ENCODE measurements at regions not wholly inside any gene's neighbourhood (a gene's known extent, or its start where the extent isn't known, plus 50 kb on each side); places are given as distances from the start of the nearest gene placed in this dataset.

DNA sequence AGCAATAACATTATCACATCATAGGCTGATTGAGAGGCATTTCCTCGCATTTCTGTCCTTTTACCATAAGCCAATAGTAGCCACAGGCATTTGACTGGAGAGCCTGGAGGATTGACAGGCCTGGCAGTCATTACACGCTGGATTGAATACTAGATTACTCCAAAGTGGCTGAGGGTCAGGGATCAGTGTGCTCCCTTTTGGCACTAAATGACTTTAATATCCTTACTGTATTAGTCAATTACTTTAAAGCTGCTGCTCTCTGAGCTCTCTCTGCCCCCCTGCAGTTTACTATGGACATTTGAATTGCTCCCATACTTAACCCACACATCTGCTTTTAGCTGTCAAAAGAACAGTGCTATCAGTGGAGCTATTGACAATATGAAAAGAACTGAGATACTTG lies 302.0 kb downstream of the TFEC start:
- TF ChIP-seq CTCF (conservative IDR thresholded peaks at IDR 0.05), result no peak
- no peak for TF ChIP-seq EZH2 (IDR thresholded peaks at IDR 0.05; ENCODE audit: low read depth)
- no peak overlapping the region for H3K27ac ChIP-seq
- no peaks in the 10 kb centered on the region for H3K79me2 ChIP-seq (ENCODE audit: low read depth)
- H3K9me2 ChIP-seq (ENCODE audit: insufficient read depth), result no peaks in the 10 kb centered on the region; the same call in 1 of the 2 replicates
- H3K4me3 ChIP-seq, result no peak overlapping the region
- H4K20me1 ChIP-seq (ENCODE audit: insufficient read depth), result no peaks in the 10 kb centered on the region
- no peak for DNase-seq
- intact Hi-C loops (cut with micrococcal nuclease; ENCODE audit: unreplicated experiment), result no loop called here
- H3K4me1 ChIP-seq (replicated peaks; ENCODE audit: insufficient read depth), result no peaks in the 10 kb centered on the region
- CTCF ChIA-PET, result no interaction called here
- H3K36me3 ChIP-seq (ENCODE audit: low read depth), result no peaks in the 10 kb centered on the region
- no peaks in the 10 kb centered on the region for H3F3A ChIP-seq (ENCODE audit: insufficient read depth, low read depth)
- POLR2A ChIA-PET (ENCODE audit: unreplicated experiment), result no interaction called here
- no peak overlapping the region for H2AFZ ChIP-seq
- H3K27me3 ChIP-seq (ENCODE audit: insufficient read depth, low read depth), result no peaks in the 10 kb centered on the region
- no peak overlapping the region for H3K4me2 ChIP-seq
- H3K9me3 ChIP-seq (ENCODE audit: insufficient read depth, low read depth), result no peaks in the 10 kb centered on the region
- BruUV-seq (replicated peaks), result no TSS peak

GRCh38 chr7:115724400-115725056 lies 306.0 kb downstream of the TFEC start:
- CTCF ChIA-PET, result interaction anchor here (0.6 kb wide), 1 partner anchor 148 kb away, joined by 16 read pairs; no protein-coding TSS in a partner anchor
- Histone ChIP-seq H3K27ac (no peak overlapping the region), H3K27me3 (ENCODE audit: insufficient read depth, low read depth) (no peaks in the 10 kb centered on the region), H3K36me3 (ENCODE audit: low read depth) (no peaks in the 10 kb centered on the region), H2AFZ (no peak overlapping the region), H3K9me2 (ENCODE audit: insufficient read depth) (no peaks in the 10 kb centered on the region; the same call in 1 of the 2 replicates), H3K9me3 (ENCODE audit: insufficient read depth, low read depth) (no peaks in the 10 kb centered on the region), H3K4me3 (no peak overlapping the region), H3K4me2 (no peak overlapping the region), H3K4me1 (replicated peaks; ENCODE audit: insufficient read depth) (no peaks in the 10 kb centered on the region), H3K79me2 (ENCODE audit: low read depth) (no peaks in the 10 kb centered on the region), H4K20me1 (ENCODE audit: insufficient read depth) (no peaks in the 10 kb centered on the region), H3F3A (ENCODE audit: insufficient read depth, low read depth) (no peaks in the 10 kb centered on the region)
- intact Hi-C loops (cut with micrococcal nuclease; ENCODE audit: unreplicated experiment), result no loop called here
- no peak for TF ChIP-seq CTCF (conservative IDR thresholded peaks at IDR 0.05)
- POLR2A ChIA-PET (ENCODE audit: unreplicated experiment), result no interaction called here
- no TSS peak for BruUV-seq (replicated peaks)
- DNase-seq, result peak in 1 of 2 experiments; percentile 10

- Histone ChIP-seq H3K9me2 (ENCODE audit: insufficient read depth) (no peaks in the 10 kb centered on the region; the same call in 1 of the 2 replicates), H3K36me3 (ENCODE audit: low read depth) (no peaks in the 10 kb centered on the region), H3F3A (ENCODE audit: insufficient read depth, low read depth) (no peaks in the 10 kb centered on the region), H3K4me2 (no peak overlapping the region), H3K27me3 (ENCODE audit: insufficient read depth, low read depth) (no peaks in the 10 kb centered on the region), H3K4me3 (no peak overlapping the region), H4K20me1 (ENCODE audit: insufficient read depth) (no peaks in the 10 kb centered on the region), H3K4me1 (replicated peaks; ENCODE audit: insufficient read depth) (no peaks in the 10 kb centered on the region), H3K27ac (no peak overlapping the region), H3K9me3 (ENCODE audit: insufficient read depth, low read depth) (no peaks in the 10 kb centered on the region), H2AFZ (no peak overlapping the region), H3K79me2 (ENCODE audit: low read depth) (no peaks in the 10 kb centered on the region)
- ChIA-PET CTCF (no interaction called here), POLR2A (ENCODE audit: unreplicated experiment) (no interaction called here)
- intact Hi-C loops (cut with micrococcal nuclease; ENCODE audit: unreplicated experiment), result no loop called here
- DNase-seq, result no peak
- BruUV-seq (replicated peaks), result no TSS peak
- no peak for TF ChIP-seq EZH2 (IDR thresholded peaks at IDR 0.05; ENCODE audit: low read depth)
- TF ChIP-seq CTCF (conservative IDR thresholded peaks at IDR 0.05), result no peak
Observed at GRCh38 chr7:115722302-115722977, 308.1 kb downstream of the TFEC start.

Data from PC-9 (cell line).